K562 (cell line): ENCODE measurements at regions not wholly inside any gene's neighbourhood (a gene's known extent, or its start where the extent isn't known, plus 50 kb on each side); places are given as distances from the start of the nearest gene placed in this dataset.

ENCODE experiments used
- ATAC-seq: fragments of 200-7000 bp; cut with Tn5 transposase; 3 replicates; pipeline ENCODE4 v1.9.1; 2020; ENCODE audit warnings: moderate library complexity
- BruUV-seq: library from RNA; stranded (reverse); fragments of 400-500 nt; replicated peaks from 2 replicates; lab custom pipeline; 2021; lab: Mats Ljungman, UMichigan
- CTCF ChIA-PET: fragments of 300-600 bp; formaldehyde crosslinking; extraction: SDS; loops from one replicate; lab custom pipeline; 2021; ENCODE audit warnings: low intra/inter-chr PET ratio; lab: Yijun Ruan, JAX
- POLR2A ChIA-PET: fragments of 300-600, 350-650 bp; sonication (Branson Sonifier 250); formaldehyde crosslinking; extraction: SDS; loops from one replicate; lab custom pipeline; 2021; ENCODE audit warnings: antibody characterized with exemption, inconsistent platforms; lab: Yijun Ruan, JAX
- DNase-seq, 4 experiments: peaks; one replicate each; pipeline versions ENCODE4 v3.0.0 to v3.0.0-alpha.2; 2011 to 2018; ENCODE audit warnings: low spot score in 3 of 4, mixed read lengths in 3 of 4; ENCODE audit errors: extremely low read depth in 1 of 4
- FAIRE-seq: peaks from 2 replicates; lab custom pipeline; 2011; peaks lifted over from hg19 to GRCh38; lab: Jason Lieb, UNC
- H2AFZ ChIP-seq: 2 replicates; pipeline ENCODE4 v1.6.0; 2011; ENCODE audit warnings: low read depth, low read length, control low read depth, inconsistent platforms
- H3K27ac ChIP-seq: fragments of 200-600 bp; 3 replicates; pipeline ENCODE4 v1.8.0; 2011; ENCODE audit warnings: low read depth, mild to moderate bottlenecking, control low read depth, inconsistent platforms, low read length, moderate library complexity, mixed read lengths; ENCODE audit errors: extremely low read depth
- H3K27me3 ChIP-seq, 2 experiments: fragments of 300-600 bp in 1 of 2; 2 replicates in 1 of 2; 3 replicates in 1 of 2; pipeline versions ENCODE4 v1.6.0 to v1.8.0; 2011; ENCODE audit warnings: inconsistent platforms in 2 of 2, low read length in 2 of 2, mild to moderate bottlenecking in 1 of 2, mixed read lengths in 1 of 2, moderate library complexity in 1 of 2; ENCODE audit not compliant: control insufficient read depth in 2 of 2, insufficient read depth in 2 of 2
- H3K36me3 ChIP-seq: fragments of 300-600 bp; 3 replicates; pipeline ENCODE4 v1.8.0; 2011; ENCODE audit warnings: mild to moderate bottlenecking, low read length, inconsistent platforms; ENCODE audit not compliant: control insufficient read depth, insufficient read depth
- H3K4me1 ChIP-seq, 2 experiments: fragments of 200-600 bp in 1 of 2; replicated peaks in 1 of 2; 2 replicates in 1 of 2; 3 replicates in 1 of 2; pipeline versions ENCODE4 v1.5.1 to v1.8.0; 2011; ENCODE audit warnings: inconsistent platforms in 2 of 2, low read length in 2 of 2, mild to moderate bottlenecking in 1 of 2, mixed read lengths in 1 of 2, moderate library complexity in 1 of 2; ENCODE audit not compliant: control insufficient read depth in 2 of 2, insufficient read depth in 2 of 2
- H3K4me2 ChIP-seq: 2 replicates; pipeline ENCODE4 v1.6.1; 2011; ENCODE audit warnings: low read length, control low read depth, inconsistent platforms, mixed read lengths; ENCODE audit not compliant: insufficient read depth
- H3K4me3 ChIP-seq: fragments of 200-600 bp; sonication (generic), shearing (Covaris generic); 2 replicates; pipeline ENCODE4 v1.5.1; 2016; ENCODE audit warnings: control low read depth, inconsistent platforms
- H3K79me2 ChIP-seq: fragments of 200-600 bp; 3 replicates; pipeline ENCODE4 v1.8.0; 2011; ENCODE audit warnings: low read length, inconsistent platforms; ENCODE audit not compliant: control insufficient read depth, insufficient read depth
- H3K9ac ChIP-seq, 2 experiments: 2 replicates each; pipeline versions ENCODE4 v1.6.0 to v1.6.1; 2011; ENCODE audit warnings: low read depth in 2 of 2, low read length in 2 of 2, control low read depth in 1 of 2, inconsistent platforms in 1 of 2, mild to moderate bottlenecking in 1 of 2, mixed read lengths in 1 of 2; ENCODE audit not compliant: insufficient read depth in 1 of 2
- H3K9me1 ChIP-seq: one replicate; pipeline ENCODE4 v1.6.0; 2011; ENCODE audit warnings: inconsistent platforms, mild to moderate bottlenecking, low read length, moderate library complexity; ENCODE audit not compliant: control insufficient read depth, insufficient read depth
- H3K9me3 ChIP-seq: replicated peaks from 2 replicates; pipeline ENCODE4 v1.5.1; 2011; ENCODE audit warnings: low read depth, low read length, inconsistent platforms; ENCODE audit not compliant: control insufficient read depth, insufficient read depth
- H4K20me1 ChIP-seq: replicated peaks from 2 replicates; pipeline ENCODE4 v1.6.1; 2011; ENCODE audit warnings: low read length, inconsistent platforms, mixed read lengths; ENCODE audit not compliant: control insufficient read depth, insufficient read depth
- ATF2 ChIP-seq: sonication (generic); formaldehyde crosslinking; IDR thresholded peaks from 2 replicates; pipeline ENCODE4 v1.8.1; 2022; ENCODE audit warnings: missing genetic modification reagents
- CEBPZ ChIP-seq: fragments of 150-350 bp; IDR thresholded peaks from 2 replicates; pipeline ENCODE4 v1.6.1; 2014; ENCODE audit warnings: low read depth, mild to moderate bottlenecking, low read length, borderline replicate concordance
- COPS2 ChIP-seq: fragments of 450-650 bp; conservative IDR thresholded peaks from 2 replicates; pipeline ENCODE4 v1.6.1; 2016; ENCODE audit warnings: mild to moderate bottlenecking, moderate library complexity
- HLTF ChIP-seq: fragments of 450-650 bp; IDR thresholded peaks from 2 replicates; pipeline ENCODE4 v1.6.1; 2016
- MAFG ChIP-seq: fragments of 450-650 bp; conservative IDR thresholded peaks from 2 replicates; pipeline ENCODE4 v1.6.1; 2016; ENCODE audit warnings: missing genetic modification characterization, missing compliant biosample characterization
- POLR2AphosphoS5 ChIP-seq: IDR thresholded peaks from 2 replicates; pipeline ENCODE4 v1.6.1; 2011; ENCODE audit warnings: mild to moderate bottlenecking, low read depth, low read length, moderate library complexity; ENCODE audit not compliant: control insufficient read depth, insufficient read depth
- SREBF1 ChIP-seq: fragments of 150-350 bp; IDR thresholded peaks from 2 replicates; pipeline ENCODE4 v1.6.1; 2014; ENCODE audit warnings: antibody characterized with exemption, low read depth, low read length, borderline replicate concordance
- SREBF2 ChIP-seq: sonication (generic); formaldehyde crosslinking; IDR thresholded peaks from 2 replicates; pipeline ENCODE4 v1.4.0; 2020; ENCODE audit warnings: mild to moderate bottlenecking, missing genetic modification reagents
- TSC22D4 ChIP-seq: fragments of 450-650 bp; IDR thresholded peaks from 2 replicates; pipeline ENCODE4 v1.6.1; 2016; ENCODE audit warnings: missing genetic modification characterization, missing biosample characterization, control low read depth
- ZBTB34 ChIP-seq: fragments of 250-450 bp; sonication (Bioruptor Pico); IDR thresholded peaks from 2 replicates; pipeline ENCODE4 v1.8.0; 2021; ENCODE audit warnings: mild to moderate bottlenecking, moderate library complexity
- ZFP36 ChIP-seq: fragments of 150-350 bp; IDR thresholded peaks from 2 replicates; pipeline ENCODE4 v1.6.1; 2018; ENCODE audit warnings: low read length, low read depth; ENCODE audit not compliant: partially characterized antibody
- ZNF57 ChIP-seq: fragments of 450-650 bp; formaldehyde crosslinking; IDR thresholded peaks from 2 replicates; pipeline ENCODE4 v1.4.0; 2020; ENCODE audit warnings: mild to moderate bottlenecking, moderate library complexity
- whole genome bisulfite sequencing: fragments of 100-300 bp; shearing (Covaris generic); methylation state at CpG from one replicate; pipeline ENCODE4 v1.1.6; 2016; ENCODE audit warnings: low coverage, mixed read lengths; ENCODE audit not compliant: insufficient coverage; ENCODE audit errors: missing lambda C conversion rate; 5-methylcytosine and 5-hydroxymethylcytosine counted together
- in situ Hi-C: fragments of 300-500 bp; cut with MboI; formaldehyde crosslinking; loops from 4 replicates; pipeline ENCODE4 v1.15.0; 2018; ENCODE audit warnings: inconsistent platforms, mixed read lengths
- intact Hi-C: fragments of 100-400 bp; cut with micrococcal nuclease; formaldehyde crosslinking; loops from 2 replicates; pipeline ENCODE4 v1.14.2; 2022
- TF ChIP-seq, protein P1 (sequence below): fragments of 250-450 bp; sonication (Bioruptor Pico); IDR thresholded peaks from 2 replicates; pipeline ENCODE4 v1.4.0; 2020; ENCODE audit warnings: mild to moderate bottlenecking

DNA sequence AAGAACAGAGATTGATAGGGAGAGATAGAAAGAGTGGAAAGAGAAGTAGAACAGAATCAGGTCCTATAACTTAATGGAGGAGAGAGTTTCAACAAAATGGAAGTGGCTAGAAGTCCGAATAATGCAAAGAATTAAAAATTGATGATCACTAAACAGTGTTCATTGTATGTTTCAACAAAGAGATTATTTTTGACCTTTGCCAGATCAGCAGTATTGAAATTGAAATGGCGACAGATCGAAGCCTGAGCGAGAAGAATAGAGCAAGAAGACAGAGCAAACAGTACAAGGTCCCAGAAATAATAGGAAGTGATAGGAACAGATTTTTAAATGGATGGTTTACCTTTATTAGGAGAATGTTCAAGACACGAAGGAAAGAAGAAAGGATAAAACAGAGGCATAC, 1012.8 kb upstream of the FBXO33 start (continued):
- TF ChIP-seq, protein P1, sequence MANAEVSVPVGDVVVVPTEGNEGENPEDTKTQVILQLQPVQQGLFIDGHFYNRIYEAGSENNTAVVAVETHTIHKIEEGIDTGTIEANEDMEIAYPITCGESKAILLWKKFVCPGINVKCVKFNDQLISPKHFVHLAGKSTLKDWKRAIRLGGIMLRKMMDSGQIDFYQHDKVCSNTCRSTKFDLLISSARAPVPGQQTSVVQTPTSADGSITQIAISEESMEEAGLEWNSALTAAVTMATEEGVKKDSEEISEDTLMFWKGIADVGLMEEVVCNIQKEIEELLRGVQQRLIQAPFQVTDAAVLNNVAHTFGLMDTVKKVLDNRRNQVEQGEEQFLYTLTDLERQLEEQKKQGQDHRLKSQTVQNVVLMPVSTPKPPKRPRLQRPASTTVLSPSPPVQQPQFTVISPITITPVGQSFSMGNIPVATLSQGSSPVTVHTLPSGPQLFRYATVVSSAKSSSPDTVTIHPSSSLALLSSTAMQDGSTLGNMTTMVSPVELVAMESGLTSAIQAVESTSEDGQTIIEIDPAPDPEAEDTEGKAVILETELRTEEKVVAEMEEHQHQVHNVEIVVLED, result no peak
- TF ChIP-seq SREBF1 (no peak), SREBF2 (CRISPR knock-in tag) (no peak), POLR2AphosphoS5 (no peak), HLTF (no peak), ZBTB34 (no peak)
- TF ChIP-seq, all 486 proteins: peak for 0

DNA sequence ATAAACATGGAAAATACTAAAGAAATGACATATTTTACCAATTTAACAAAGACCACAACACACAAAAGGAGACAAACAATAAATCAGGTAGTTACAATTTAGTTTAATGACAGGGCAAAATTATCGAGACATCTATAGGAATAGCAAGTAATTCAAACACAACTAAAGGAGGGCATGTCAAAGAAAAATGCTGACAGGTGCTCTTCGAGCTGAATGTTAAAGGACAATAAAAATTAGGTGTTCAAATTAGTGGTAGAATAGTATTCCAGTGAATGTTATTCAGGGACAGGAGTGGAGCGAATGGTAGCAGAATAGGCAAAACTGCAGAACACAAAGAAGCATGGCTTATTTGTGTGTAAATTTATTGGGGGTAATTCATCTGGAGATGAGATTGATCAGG, 1004.3 kb upstream of the FBXO33 start:
- FAIRE-seq (no peak), ATAC-seq (no peak), DNase-seq (no peak)
- in situ Hi-C loops, result no loop called here
- WGBS, result 0% methylated on average over 3 of the region's 3 CpGs
- no TSS peak for BruUV-seq
- Histone ChIP-seq H3K9me3 (no peaks in the 10 kb centered on the region), H3K27me3 (no peaks in the 10 kb centered on the region), H3K4me3 (no peak overlapping the region), H4K20me1 (no peaks in the 10 kb centered on the region), H3K4me2 (no peak overlapping the region), H3K79me2 (no peaks in the 10 kb centered on the region), H3K9ac (no peak overlapping the region), H2AFZ (no peak overlapping the region), H3K4me1 (no peaks in the 10 kb centered on the region), H3K27ac (no peak overlapping the region), H3K9me1 (no peaks in the 10 kb centered on the region), H3K36me3 (no peaks in the 10 kb centered on the region)
- ChIA-PET CTCF (no interaction called here), POLR2A (no interaction called here)
- intact Hi-C loops, result no loop called here
- TF ChIP-seq ZFP36 (no peak), ZNF57 (no peak), ATF2 (CRISPR knock-in tag) (no peak), TSC22D4 (tag) (no peak), MAFG (tag) (no peak), CEBPZ (no peak), COPS2 (no peak)
